Kidney (tissue), 13 donors: ENCODE measurements at regions not wholly inside any gene's neighbourhood (a gene's known extent, or its start where the extent isn't known, plus 50 kb on each side); places are given as distances from the start of the nearest gene placed in this dataset.

ENCODE experiments used
- DNase-seq, 5 donors: peaks; one replicate each; pipeline ENCODE4 v3.0.0-alpha.2; 2013 to 2020
- FAIRE-seq: peaks from 2 replicates; lab custom pipeline; 2012; peaks lifted over from hg19 to GRCh38; lab: Jason Lieb, UNC
- H3K27ac ChIP-seq, 2 donors: one replicate each; pipeline ENCODE4 v1.7.0; 2013; ENCODE audit warnings: low read depth in 2 of 2, low read length in 2 of 2, inconsistent platforms in 1 of 2
- H3K27me3 ChIP-seq: one replicate; pipeline ENCODE4 v1.7.1; 2013; ENCODE audit warnings: low read length, inconsistent platforms; ENCODE audit not compliant: control insufficient read depth, insufficient read depth
- H3K36me3 ChIP-seq, 3 donors: one replicate each; pipeline versions ENCODE4 v1.7.0 to v1.7.1; 2013; ENCODE audit warnings: low read length in 3 of 3, control low read depth in 1 of 3, inconsistent platforms in 1 of 3; ENCODE audit not compliant: insufficient read depth in 3 of 3, control insufficient read depth in 2 of 3
- H3K4me1 ChIP-seq, 3 donors: one replicate each; pipeline versions ENCODE4 v1.7.0 to v1.7.1; 2013; ENCODE audit warnings: low read length in 3 of 3, inconsistent platforms in 1 of 3, low read depth in 1 of 3; ENCODE audit not compliant: control insufficient read depth in 2 of 3, insufficient read depth in 2 of 3
- H3K4me3 ChIP-seq, 3 donors: one replicate each; pipeline versions ENCODE4 v1.7.0 to v1.8.1; 2013; ENCODE audit warnings: low read length in 3 of 3, control low read depth in 1 of 3, inconsistent platforms in 1 of 3
- H3K9ac ChIP-seq, 3 donors: one replicate each; pipeline versions ENCODE4 v1.7.0 to v1.7.1; 2013; ENCODE audit warnings: low read length in 3 of 3, control low read depth in 1 of 3, inconsistent platforms in 1 of 3
- H3K9me3 ChIP-seq, 3 donors: one replicate each; pipeline versions ENCODE4 v1.7.0 to v1.7.1; 2013; ENCODE audit warnings: low read length in 3 of 3, control low read depth in 1 of 3, inconsistent platforms in 1 of 3; ENCODE audit not compliant: control insufficient read depth in 2 of 3, insufficient read depth in 1 of 3
- CTCF ChIP-seq: IDR thresholded peaks from 3 replicates; pipeline ENCODE4 v1.5.1; 2012; ENCODE audit warnings: mild to moderate bottlenecking, moderate library complexity, borderline replicate concordance; ENCODE audit not compliant: insufficient read depth; ENCODE audit errors: extremely low read depth
- intact Hi-C: fragments of 100-400 bp; cut with DNase I; formaldehyde crosslinking; loops from one replicate; pipeline ENCODE4 v1.11.1; 2022
- donor health status: control.
- donor health status: control.
- donor health status: control.
- donor health status: control.
- donor health status: control.
- donor health status: DM: yes; HTN: yes; CAD: no.
- donor health status: Normal renal cell carcinoma (clear cell type).

DNA sequence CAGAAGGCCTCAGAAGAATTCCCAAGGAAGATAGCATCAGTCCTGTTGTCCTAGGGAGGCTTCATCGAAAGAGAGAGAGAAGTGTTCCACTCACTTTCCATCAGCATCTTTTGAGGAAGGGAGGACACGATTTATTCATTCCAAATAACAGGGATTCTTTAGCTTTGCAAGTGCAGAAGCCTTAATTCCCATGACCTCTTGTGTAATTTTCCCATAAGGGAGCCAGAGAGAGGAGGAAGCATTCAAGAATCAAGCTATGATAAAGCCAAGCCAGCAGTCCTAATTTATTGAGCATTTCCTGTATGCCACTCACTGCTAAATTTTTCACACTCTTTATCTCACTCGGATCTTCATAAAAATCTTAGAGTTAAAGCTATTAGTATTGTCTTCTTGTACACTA, 169.7 kb upstream of the MITF start:
- no peak for TF ChIP-seq CTCF
- DNase-seq (no peak), FAIRE-seq (no peak)
- no peak overlapping the region for H3K4me3 ChIP-seq
- intact Hi-C loops: no loop called here
- no peaks in the 10 kb centered on the region for H3K4me1 ChIP-seq
- no peak overlapping the region for H3K9ac ChIP-seq
- H3K27me3 ChIP-seq: no peaks in the 10 kb centered on the region
- no peaks in the 10 kb centered on the region for H3K9me3 ChIP-seq
- H3K36me3 ChIP-seq: no peaks in the 10 kb centered on the region
- H3K27ac ChIP-seq: no peak overlapping the region

DNA sequence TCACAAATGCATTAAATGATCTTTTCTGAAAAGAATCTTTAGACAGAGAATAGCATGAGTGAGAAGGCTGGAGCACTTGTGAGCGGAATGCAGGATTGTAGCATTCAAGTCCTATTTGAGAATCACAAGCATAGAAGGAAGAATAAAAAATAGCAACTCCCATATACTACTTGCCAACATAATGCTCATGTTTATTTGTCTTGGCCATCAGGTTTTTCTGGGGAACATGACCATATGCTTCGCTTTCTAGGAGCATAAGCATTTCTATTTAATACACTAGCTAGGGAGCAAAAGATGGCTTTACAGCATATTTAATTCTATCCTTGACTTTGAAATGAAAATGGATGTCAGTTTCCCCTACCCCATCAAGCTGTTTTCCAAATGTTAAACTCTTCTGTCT, 170.3 kb upstream of the MITF start:
- intact Hi-C loops: no loop called here
- Histone ChIP-seq H3K4me3 (no peak overlapping the region), H3K9me3 (no peaks in the 10 kb centered on the region), H3K36me3 (no peaks in the 10 kb centered on the region), H3K4me1 (no peaks in the 10 kb centered on the region), H3K27me3 (no peaks in the 10 kb centered on the region), H3K27ac (no peak overlapping the region), H3K9ac (no peak overlapping the region)
- DNase-seq: peak in 1 of 5 donors; percentile 73
- no peak for FAIRE-seq
- TF ChIP-seq CTCF: no peak

DNA sequence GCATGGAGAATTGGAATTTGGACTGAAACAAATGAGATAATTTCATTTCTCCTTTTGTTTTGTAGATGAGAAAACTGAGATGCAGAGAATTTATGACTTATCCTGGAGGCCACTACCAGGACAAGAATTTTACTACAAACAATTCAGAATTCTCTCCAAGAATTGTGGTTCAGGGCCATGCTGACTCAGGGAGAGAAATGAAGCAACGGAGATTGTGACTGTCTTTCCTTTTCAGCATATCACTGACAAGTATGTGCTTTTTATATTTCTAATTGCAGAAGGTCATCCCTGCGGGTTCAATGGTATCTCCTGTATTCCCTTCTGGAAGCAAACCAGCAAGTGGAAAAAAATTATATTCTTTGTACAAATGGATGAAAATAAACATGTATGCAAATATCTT, 170.8 kb upstream of the MITF start:
- no peaks in the 10 kb centered on the region for H3K9me3 ChIP-seq
- intact Hi-C loops: no loop called here
- H3K4me1 ChIP-seq: no peaks in the 10 kb centered on the region
- H3K9ac ChIP-seq: no peak overlapping the region
- TF ChIP-seq CTCF: no peak
- no peak overlapping the region for H3K27ac ChIP-seq
- no peaks in the 10 kb centered on the region for H3K36me3 ChIP-seq
- H3K4me3 ChIP-seq: no peak overlapping the region
- H3K27me3 ChIP-seq: no peaks in the 10 kb centered on the region
- FAIRE-seq: no peak
- no peak for DNase-seq

GRCh38 chr3:69567710-69568052, 171.6 kb upstream of the MITF start:
- Histone ChIP-seq H3K9me3 (no peaks in the 10 kb centered on the region), H3K27me3 (no peaks in the 10 kb centered on the region), H3K4me3 (no peak overlapping the region), H3K4me1 (no peaks in the 10 kb centered on the region), H3K9ac (no peak overlapping the region), H3K36me3 (no peaks in the 10 kb centered on the region), H3K27ac (no peak overlapping the region)
- FAIRE-seq: no peak
- TF ChIP-seq CTCF: no peak
- DNase-seq: no peak
- intact Hi-C loops: no loop called here
